ENCODE measurements at regions not wholly inside any gene's neighbourhood (a gene's known extent, or its start where the extent isn't known, plus 50 kb on each side); places are given as distances from the start of the nearest gene placed in this dataset.

DNA sequence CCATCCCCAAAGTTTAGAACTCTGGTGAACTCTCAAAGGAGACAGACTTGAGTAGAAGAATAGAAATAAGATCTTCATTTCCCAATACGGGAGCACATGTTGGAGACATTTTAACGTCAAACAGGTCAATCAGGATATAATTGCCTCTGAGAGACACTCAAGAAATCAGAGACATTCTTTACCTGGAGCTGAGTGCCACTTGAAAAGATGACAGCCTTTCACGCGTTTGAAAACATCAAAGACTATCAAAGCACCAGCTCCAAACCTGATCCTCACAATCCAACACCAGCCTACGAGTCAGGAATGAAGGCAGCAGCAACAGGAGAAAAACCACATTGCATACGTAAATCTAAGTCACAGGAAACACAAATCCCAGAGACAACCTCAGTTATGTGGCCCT is 571.5 kb upstream of the CDH4 start:
- Histone ChIP-seq H3K9ac (ENCODE audit: low read depth, low read length) (no peak overlapping the region), H3K27me3 (ENCODE audit: control insufficient read depth, insufficient read depth, low read length) (peaks cover 3% of the 10 kb centered on the region), H3K4me1 (ENCODE audit: control insufficient read depth, insufficient read depth, low read length) (no peaks in the 10 kb centered on the region), H3K4me3 (ENCODE audit: low read length) (no peak overlapping the region), H3K4me2 (ENCODE audit: low read length) (no peak overlapping the region), H3K9me3 (replicated peaks; ENCODE audit: low read length) (no peaks in the 10 kb centered on the region), H3K36me3 (ENCODE audit: insufficient read depth, low read length) (no peaks in the 10 kb centered on the region)

DNA sequence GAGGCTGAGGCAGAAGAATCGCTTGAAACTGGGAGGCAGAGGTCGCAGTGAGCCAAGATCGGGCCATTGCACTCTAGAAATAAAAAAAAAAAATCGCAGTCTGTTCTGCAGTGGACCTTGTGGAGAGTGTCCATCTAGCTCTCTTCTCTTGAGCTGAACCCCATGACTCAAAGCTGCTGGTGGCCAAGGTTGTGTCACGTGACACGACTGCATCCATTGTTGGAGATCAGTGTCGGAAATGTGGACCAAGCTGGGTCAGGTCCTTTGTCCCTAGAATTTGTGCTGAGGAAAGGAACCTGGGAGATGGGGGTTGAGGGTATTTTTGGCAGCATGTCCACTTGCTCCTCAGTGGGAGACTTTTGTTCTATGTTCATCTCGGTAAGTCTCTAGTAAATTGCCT is 564.8 kb upstream of the CDH4 start:
- H3K9me3 ChIP-seq (replicated peaks; ENCODE audit: low read length) = no peaks in the 10 kb centered on the region
- no peaks in the 10 kb centered on the region for H3K36me3 ChIP-seq (ENCODE audit: insufficient read depth, low read length)
- H3K27me3 ChIP-seq (ENCODE audit: control insufficient read depth, insufficient read depth, low read length) = peaks cover 8% of the 10 kb centered on the region
- no peak overlapping the region for H3K4me3 ChIP-seq (ENCODE audit: low read length)
- H3K4me2 ChIP-seq (ENCODE audit: low read length) = no peak overlapping the region
- no peak overlapping the region for H3K9ac ChIP-seq (ENCODE audit: low read depth, low read length)
- H3K4me1 ChIP-seq (ENCODE audit: control insufficient read depth, insufficient read depth, low read length) = no peaks in the 10 kb centered on the region

DNA sequence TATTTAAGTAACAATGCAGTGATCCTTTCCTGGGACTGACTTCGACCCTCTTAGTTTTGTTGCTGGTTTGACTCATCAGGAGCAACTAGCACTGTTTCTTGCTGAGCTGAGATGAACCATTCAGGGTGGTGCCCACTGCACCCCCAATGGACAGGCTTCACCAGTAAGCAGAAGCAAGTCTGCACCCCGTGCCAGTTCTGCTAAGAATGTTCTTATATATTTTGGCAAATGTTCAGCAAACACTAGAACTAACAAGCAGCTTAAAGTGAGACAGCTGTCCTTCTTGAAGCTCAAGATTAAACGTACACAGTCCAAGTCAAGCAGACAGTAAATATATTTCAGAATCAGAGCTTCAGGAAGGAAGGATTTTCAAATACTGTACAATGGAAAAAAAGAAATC is 561.3 kb upstream of the CDH4 start:
- Histone ChIP-seq H3K4me1 (ENCODE audit: control insufficient read depth, insufficient read depth, low read length) (peaks cover 11% of the 10 kb centered on the region), H3K36me3 (ENCODE audit: insufficient read depth, low read length) (no peaks in the 10 kb centered on the region), H3K9me3 (replicated peaks; ENCODE audit: low read length) (no peaks in the 10 kb centered on the region), H3K27me3 (ENCODE audit: control insufficient read depth, insufficient read depth, low read length) (peaks cover 8% of the 10 kb centered on the region), H3K4me2 (ENCODE audit: low read length) (no peak overlapping the region), H3K9ac (ENCODE audit: low read depth, low read length) (no peak overlapping the region), H3K4me3 (ENCODE audit: low read length) (no peak overlapping the region)

DNA sequence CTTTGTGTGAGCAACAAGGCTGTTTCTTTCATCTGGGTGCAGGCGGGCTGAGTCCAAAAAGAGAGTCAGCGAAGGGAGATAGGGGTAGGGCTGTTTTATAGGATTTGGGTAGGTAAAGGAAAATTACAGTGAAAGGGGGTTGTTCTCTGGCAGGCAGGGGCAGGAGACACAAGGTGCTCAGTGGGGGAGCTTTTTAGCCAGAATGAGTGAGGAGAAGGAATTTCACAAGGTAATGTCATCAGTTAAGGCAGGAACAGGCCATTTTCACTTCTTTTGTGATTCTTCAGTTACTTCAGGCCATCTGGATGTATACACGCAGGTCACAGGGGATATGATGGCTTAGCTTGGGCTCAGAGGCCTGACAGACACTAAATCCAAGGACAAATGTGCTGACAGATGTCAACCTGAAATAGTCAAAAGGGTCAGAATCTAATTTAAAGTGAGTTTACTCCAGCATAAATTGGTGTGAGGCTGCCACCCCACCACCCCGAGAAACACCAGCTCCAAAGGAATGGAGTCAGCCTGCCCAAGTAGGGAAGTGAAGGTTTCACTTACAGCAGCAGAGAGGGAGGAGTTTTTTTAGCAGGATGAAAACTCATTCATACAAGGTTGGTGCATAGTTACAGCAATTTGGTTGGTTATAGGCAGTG is 560.0 kb upstream of the CDH4 start:
- Histone ChIP-seq H3K9me3 (replicated peaks; ENCODE audit: low read length) (no peaks in the 10 kb centered on the region), H3K27me3 (ENCODE audit: control insufficient read depth, insufficient read depth, low read length) (peaks cover 8% of the 10 kb centered on the region), H3K4me2 (ENCODE audit: low read length) (no peak overlapping the region), H3K9ac (ENCODE audit: low read depth, low read length) (no peak overlapping the region), H3K36me3 (ENCODE audit: insufficient read depth, low read length) (no peaks in the 10 kb centered on the region), H3K4me1 (ENCODE audit: control insufficient read depth, insufficient read depth, low read length) (peaks cover 13% of the 10 kb centered on the region), H3K4me3 (ENCODE audit: low read length) (no peak overlapping the region)

DNA sequence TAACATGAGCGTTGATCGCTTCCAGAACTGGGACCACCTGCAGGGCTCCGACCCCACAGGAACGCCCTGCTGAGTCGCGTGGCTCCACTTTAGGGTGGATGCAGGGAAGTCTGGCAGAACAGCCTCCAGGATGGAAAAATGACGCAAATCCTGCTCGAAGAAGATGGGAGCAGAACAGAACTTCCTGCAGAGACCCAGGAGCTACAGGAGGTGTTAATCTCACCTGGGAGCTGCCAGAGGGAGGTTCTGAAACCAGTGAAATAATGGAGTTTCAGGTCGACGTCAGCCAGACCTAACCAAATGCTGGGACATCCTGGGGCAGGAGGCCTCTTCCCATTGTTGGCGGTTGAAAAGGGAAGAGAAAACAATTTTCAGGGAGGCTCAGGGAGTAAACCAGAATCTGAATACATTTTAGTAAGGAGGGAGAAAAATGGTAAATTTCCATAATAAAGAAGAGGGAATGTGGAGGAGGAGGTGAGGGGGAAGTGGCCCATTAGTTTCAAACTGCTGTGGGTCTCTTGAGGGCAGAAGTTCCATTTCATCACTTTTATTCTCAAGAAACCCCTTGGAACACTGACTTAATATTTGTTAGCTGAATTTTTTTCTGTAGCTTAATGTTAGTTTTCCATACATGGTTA is 558.4 kb upstream of the CDH4 start:
- peaks cover 13% of the 10 kb centered on the region for H3K4me1 ChIP-seq (ENCODE audit: control insufficient read depth, insufficient read depth, low read length)
- H3K27me3 ChIP-seq (ENCODE audit: control insufficient read depth, insufficient read depth, low read length) = peaks cover 6% of the 10 kb centered on the region
- H3K36me3 ChIP-seq (ENCODE audit: insufficient read depth, low read length) = no peaks in the 10 kb centered on the region
- H3K9me3 ChIP-seq (replicated peaks; ENCODE audit: low read length) = no peaks in the 10 kb centered on the region
- no peak overlapping the region for H3K9ac ChIP-seq (ENCODE audit: low read depth, low read length)
- no peak overlapping the region for H3K4me3 ChIP-seq (ENCODE audit: low read length)
- H3K4me2 ChIP-seq (ENCODE audit: low read length) = no peak overlapping the region

DNA sequence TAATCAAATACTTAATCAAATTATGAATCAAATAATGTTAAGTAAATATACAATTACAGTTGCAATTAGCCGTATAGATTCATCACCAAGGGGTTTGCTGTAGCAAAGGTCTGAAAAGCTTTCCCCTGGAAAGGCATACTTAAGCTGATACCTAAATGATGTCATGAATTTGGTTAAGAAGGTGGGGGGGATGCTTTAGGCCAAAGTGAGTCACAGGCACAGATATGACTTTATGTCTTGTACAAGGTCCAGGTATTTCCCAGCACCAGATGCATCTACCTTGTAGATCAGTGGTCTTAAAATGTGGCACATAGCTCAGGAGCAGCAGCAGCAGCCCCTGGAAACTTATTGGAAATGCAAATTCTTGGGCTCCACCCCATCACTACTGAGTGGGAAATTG is 557.3 kb upstream of the CDH4 start:
- no peak overlapping the region for H3K4me2 ChIP-seq (ENCODE audit: low read length)
- H3K9ac ChIP-seq (ENCODE audit: low read depth, low read length) = no peak overlapping the region
- no peaks in the 10 kb centered on the region for H3K9me3 ChIP-seq (replicated peaks; ENCODE audit: low read length)
- H3K4me1 ChIP-seq (ENCODE audit: control insufficient read depth, insufficient read depth, low read length) = peaks cover 13% of the 10 kb centered on the region
- no peaks in the 10 kb centered on the region for H3K27me3 ChIP-seq (ENCODE audit: control insufficient read depth, insufficient read depth, low read length)
- no peaks in the 10 kb centered on the region for H3K36me3 ChIP-seq (ENCODE audit: insufficient read depth, low read length)
- H3K4me3 ChIP-seq (ENCODE audit: low read length) = no peak overlapping the region

DNA sequence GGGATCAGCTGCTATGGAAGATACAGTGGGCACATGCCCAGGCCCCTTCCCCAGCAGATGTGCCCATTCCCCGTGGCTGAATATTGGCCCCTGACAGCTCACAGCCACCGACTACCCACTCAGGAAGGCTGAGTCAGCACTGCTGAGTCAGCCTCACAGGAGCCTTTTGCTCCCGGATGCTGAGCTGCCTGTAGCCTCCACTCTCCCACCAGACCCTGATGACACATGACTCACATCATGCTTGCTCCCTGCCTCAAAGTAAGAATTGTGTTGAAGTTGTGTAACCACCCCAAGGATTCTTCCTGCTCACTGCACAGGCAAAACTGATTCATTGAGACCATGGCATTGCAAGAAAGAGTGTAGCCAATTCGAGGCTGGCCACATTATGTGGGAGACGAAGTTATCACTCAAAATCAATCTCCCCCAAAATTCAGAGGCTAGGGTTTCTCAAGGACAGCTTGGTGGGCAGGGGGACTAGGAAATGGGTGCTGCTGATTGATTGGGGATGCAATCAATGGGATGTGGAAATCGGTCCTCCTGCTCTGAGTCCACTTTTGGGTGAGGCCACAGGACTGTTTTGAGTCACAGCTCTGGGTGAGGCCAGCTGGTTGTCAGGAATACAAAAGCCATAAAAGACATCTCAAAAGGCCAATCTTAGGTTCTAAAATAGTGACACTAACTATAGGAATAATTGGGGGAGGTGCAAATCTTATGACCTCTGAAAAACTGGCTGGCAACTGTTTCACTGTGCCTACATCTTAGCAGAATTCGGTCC is 556.6 kb upstream of the CDH4 start:
- Histone ChIP-seq H3K4me2 (ENCODE audit: low read length) (no peak overlapping the region), H3K9me3 (replicated peaks; ENCODE audit: low read length) (no peaks in the 10 kb centered on the region), H3K4me1 (ENCODE audit: control insufficient read depth, insufficient read depth, low read length) (peaks cover 13% of the 10 kb centered on the region), H3K9ac (ENCODE audit: low read depth, low read length) (no peak overlapping the region), H3K36me3 (ENCODE audit: insufficient read depth, low read length) (no peaks in the 10 kb centered on the region), H3K4me3 (ENCODE audit: low read length) (no peak overlapping the region), H3K27me3 (ENCODE audit: control insufficient read depth, insufficient read depth, low read length) (no peaks in the 10 kb centered on the region)

DNA sequence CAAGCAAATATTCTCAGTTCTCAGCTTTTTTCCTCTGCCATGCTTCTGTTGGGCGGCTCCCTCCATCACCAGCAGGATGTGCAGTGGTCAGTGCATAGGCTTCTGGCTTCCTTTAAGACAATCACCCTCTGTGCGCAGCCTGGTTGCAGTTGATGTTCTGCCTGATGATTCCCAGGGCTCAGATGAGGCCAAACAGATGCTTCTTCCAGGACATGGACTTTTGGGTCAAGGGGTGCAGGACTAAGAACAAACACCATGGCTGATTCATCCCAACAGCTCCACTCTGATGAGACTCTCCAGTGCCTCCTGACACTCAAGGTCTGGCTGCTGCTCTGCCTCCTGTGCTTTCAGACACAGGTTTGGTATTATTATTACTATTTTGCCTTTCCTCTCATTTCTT is 554.8 kb upstream of the CDH4 start:
- H3K27me3 ChIP-seq (ENCODE audit: control insufficient read depth, insufficient read depth, low read length) = no peaks in the 10 kb centered on the region
- no peak overlapping the region for H3K4me3 ChIP-seq (ENCODE audit: low read length)
- H3K9ac ChIP-seq (ENCODE audit: low read depth, low read length) = no peak overlapping the region
- peaks cover 13% of the 10 kb centered on the region for H3K4me1 ChIP-seq (ENCODE audit: control insufficient read depth, insufficient read depth, low read length)
- H3K4me2 ChIP-seq (ENCODE audit: low read length) = no peak overlapping the region
- H3K36me3 ChIP-seq (ENCODE audit: insufficient read depth, low read length) = no peaks in the 10 kb centered on the region
- no peaks in the 10 kb centered on the region for H3K9me3 ChIP-seq (replicated peaks; ENCODE audit: low read length)

DNA sequence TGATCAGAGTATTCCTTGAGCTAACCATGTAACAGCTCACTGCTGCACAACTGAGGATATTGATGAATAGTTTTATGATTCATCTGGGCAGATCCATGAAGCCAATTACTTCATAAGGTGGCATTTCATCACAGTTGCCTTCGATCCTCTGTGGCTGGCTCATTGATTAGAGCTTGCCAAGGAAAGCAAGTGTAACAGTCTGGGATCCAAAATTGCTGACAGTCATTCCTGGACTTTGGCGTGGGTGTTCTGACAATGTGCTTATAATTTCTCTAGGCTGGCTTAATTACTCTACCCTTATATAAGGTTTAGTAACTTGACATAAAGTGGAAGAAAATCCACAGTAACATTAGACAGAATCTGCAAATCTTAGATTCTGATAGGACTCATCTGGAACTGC is 551.3 kb upstream of the CDH4 start:
- Histone ChIP-seq H3K27me3 (ENCODE audit: control insufficient read depth, insufficient read depth, low read length) (peaks cover 3% of the 10 kb centered on the region), H3K9ac (ENCODE audit: low read depth, low read length) (no peak overlapping the region), H3K4me1 (ENCODE audit: control insufficient read depth, insufficient read depth, low read length) (peaks cover 2% of the 10 kb centered on the region)

DNA sequence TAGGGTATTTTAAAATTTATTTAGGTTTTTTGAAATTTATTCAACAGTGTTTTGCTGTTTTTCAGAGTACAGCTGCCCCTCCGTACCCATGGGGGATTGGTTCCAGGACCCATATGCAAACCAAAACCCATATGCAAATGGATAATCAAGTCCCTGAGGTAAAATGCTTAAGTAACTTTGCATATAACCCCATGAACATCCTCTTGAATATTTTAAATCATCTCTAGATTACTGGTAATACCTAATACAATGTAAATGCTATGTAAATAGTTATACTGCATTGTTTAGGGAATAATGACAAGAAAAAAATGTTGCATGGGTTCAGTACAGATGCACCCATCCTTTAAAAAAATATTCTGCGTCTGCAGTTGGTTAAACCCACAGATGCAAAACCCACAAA is 547.9 kb upstream of the CDH4 start:
- Histone ChIP-seq H3K36me3 (ENCODE audit: insufficient read depth, low read length) (no peaks in the 10 kb centered on the region), H3K4me1 (ENCODE audit: control insufficient read depth, insufficient read depth, low read length) (no peaks in the 10 kb centered on the region), H3K9ac (ENCODE audit: low read depth, low read length) (no peak overlapping the region), H3K27me3 (ENCODE audit: control insufficient read depth, insufficient read depth, low read length) (peaks cover 3% of the 10 kb centered on the region), H3K4me2 (ENCODE audit: low read length) (no peak overlapping the region), H3K4me3 (ENCODE audit: low read length) (no peak overlapping the region), H3K9me3 (replicated peaks; ENCODE audit: low read length) (no peaks in the 10 kb centered on the region)

More for the DNA sequence above, 551.3 kb upstream of the CDH4 start:
- H3K4me3 ChIP-seq (ENCODE audit: low read length) = no peak overlapping the region
- H3K4me2 ChIP-seq (ENCODE audit: low read length) = no peak overlapping the region
- no peaks in the 10 kb centered on the region for H3K36me3 ChIP-seq (ENCODE audit: insufficient read depth, low read length)
- H3K9me3 ChIP-seq (replicated peaks; ENCODE audit: low read length) = no peaks in the 10 kb centered on the region

DNA sequence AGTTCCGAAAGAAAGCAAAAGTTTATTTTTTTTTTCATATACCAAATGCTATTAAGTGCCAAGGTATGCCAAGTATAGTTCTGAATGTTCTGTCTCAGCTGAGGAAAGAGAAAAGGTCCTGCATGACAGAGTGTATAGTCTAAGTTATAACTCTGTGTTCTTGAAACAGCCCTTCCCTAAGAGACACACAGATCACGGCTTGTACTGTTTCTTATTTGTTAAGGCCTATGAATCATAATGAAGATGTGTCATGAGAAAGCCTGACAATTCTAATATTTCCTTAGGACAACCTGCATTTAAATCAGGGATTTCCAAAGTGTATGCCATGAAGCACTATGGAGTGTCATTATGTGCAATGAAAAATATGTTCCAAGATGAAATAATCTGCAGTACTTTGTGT is 538.7 kb upstream of the CDH4 start:
- H3K9me3 ChIP-seq (replicated peaks; ENCODE audit: low read length) = no peaks in the 10 kb centered on the region
- no peak overlapping the region for H3K4me3 ChIP-seq (ENCODE audit: low read length)
- no peak overlapping the region for H3K4me2 ChIP-seq (ENCODE audit: low read length)
- H3K9ac ChIP-seq (ENCODE audit: low read depth, low read length) = no peak overlapping the region
- no peaks in the 10 kb centered on the region for H3K4me1 ChIP-seq (ENCODE audit: control insufficient read depth, insufficient read depth, low read length)
- no peaks in the 10 kb centered on the region for H3K36me3 ChIP-seq (ENCODE audit: insufficient read depth, low read length)
- peaks cover 41% of the 10 kb centered on the region for H3K27me3 ChIP-seq (ENCODE audit: control insufficient read depth, insufficient read depth, low read length)
